Islet precursor cell (in vitro differentiated cells): ENCODE measurements at regions not wholly inside any gene's neighbourhood (a gene's known extent, or its start where the extent isn't known, plus 50 kb on each side); places are given as distances from the start of the nearest gene placed in this dataset.
"Not testable (repeated sequence)": the region's sequence is repeated elsewhere in the genome, so short reads cannot be mapped to it uniquely, and the experiment has no call there.

Source experiments
- DNase-seq: peaks from one replicate; pipeline ENCODE4 v3.0.0-alpha.2; 2018

- no peak for DNase-seq
Measured at GRCh38 chr5:124148574-124148973, 597.9 kb downstream of the ZNF608 start.

- no peak for DNase-seq
Measured at GRCh38 chr5:124140060-124140459, 606.4 kb downstream of the ZNF608 start.

- no peak for DNase-seq
Measured at GRCh38 chr5:124139477-124139876, 607.0 kb downstream of the ZNF608 start.

GRCh38 chr5:124136609-124137008, 609.8 kb downstream of the ZNF608 start:
- no peak for DNase-seq

- no peak for DNase-seq
Measured at GRCh38 chr5:124134941-124135340, 611.5 kb downstream of the ZNF608 start.

- no peak for DNase-seq
Measured at GRCh38 chr5:124133406-124133805, 613.0 kb downstream of the ZNF608 start.

GRCh38 chr5:124132843-124133242, 613.6 kb downstream of the ZNF608 start:
- DNase-seq: no peak

- DNase-seq: no peak
Measured at GRCh38 chr5:124131466-124131865, 615.0 kb downstream of the ZNF608 start.

- DNase-seq: no peak
Measured at GRCh38 chr5:124130816-124131215, 615.6 kb downstream of the ZNF608 start.

- no peak for DNase-seq
Measured at GRCh38 chr5:124128867-124129266, 616.9 kb downstream of the CSNK1G3 start.

- no peak for DNase-seq
Measured at GRCh38 chr5:124126504-124127217, 614.7 kb downstream of the CSNK1G3 start.

- no peak for DNase-seq
Measured at GRCh38 chr5:124124711-124125229, 612.8 kb downstream of the CSNK1G3 start.

- DNase-seq: no peak
Measured at GRCh38 chr5:124121198-124121597, 609.2 kb downstream of the CSNK1G3 start.

GRCh38 chr5:124114911-124115310, 602.9 kb downstream of the CSNK1G3 start:
- no peak for DNase-seq

- DNase-seq: no peak
Measured at GRCh38 chr5:124111886-124112285, 599.9 kb downstream of the CSNK1G3 start.

GRCh38 chr5:124110942-124111341, 599.0 kb downstream of the CSNK1G3 start:
- no peak for DNase-seq

- DNase-seq: no peak
Measured at GRCh38 chr5:124105326-124105725, 593.3 kb downstream of the CSNK1G3 start.

GRCh38 chr5:124104821-124105220, 592.8 kb downstream of the CSNK1G3 start:
- no peak for DNase-seq

- no peak for DNase-seq
Measured at GRCh38 chr5:124104344-124104743, 592.4 kb downstream of the CSNK1G3 start.

- DNase-seq: no peak
Measured at GRCh38 chr5:124103671-124104070, 591.7 kb downstream of the CSNK1G3 start.

- not testable (repeated sequence) for DNase-seq
Measured at GRCh38 chr5:124103056-124103455, 591.1 kb downstream of the CSNK1G3 start.

- DNase-seq: no peak
Measured at GRCh38 chr5:124102486-124102885, 590.5 kb downstream of the CSNK1G3 start.

GRCh38 chr5:124093658-124094057, 581.7 kb downstream of the CSNK1G3 start:
- DNase-seq: no peak

GRCh38 chr5:124090115-124090514, 578.1 kb downstream of the CSNK1G3 start:
- no peak for DNase-seq

GRCh38 chr5:124089578-124089977, 577.6 kb downstream of the CSNK1G3 start:
- DNase-seq: no peak
